ENCODE measurements at regions not wholly inside any gene's neighbourhood (a gene's known extent, or its start where the extent isn't known, plus 50 kb on each side); places are given as distances from the start of the nearest gene placed in this dataset.

GRCh38 chr5:125202871-125203438 lies 456.5 kb upstream of the ZNF608 start:
- CTCF ChIA-PET: no interaction called here
- DNase-seq: no peak
- Mint-ChIP-seq H3K27ac (no peak overlapping the region), H3K36me3 (no peaks in the 10 kb centered on the region), H3K27me3 (no peaks in the 10 kb centered on the region), H3K4me3 (no peak overlapping the region), H3K4me1 (no peaks in the 10 kb centered on the region), H3K9me3 (peaks cover 3% of the 10 kb centered on the region)

GRCh38 chr5:125203912-125204311 lies 457.5 kb upstream of the ZNF608 start:
- H3K4me1 Mint-ChIP-seq: no peaks in the 10 kb centered on the region

GRCh38 chr5:125205601-125206225 lies 459.3 kb upstream of the ZNF608 start:
- Mint-ChIP-seq H3K27ac (no peak overlapping the region), H3K36me3 (no peaks in the 10 kb centered on the region), H3K9me3 (peaks cover 3% of the 10 kb centered on the region), H3K4me3 (no peak overlapping the region), H3K4me1 (no peaks in the 10 kb centered on the region), H3K27me3 (no peaks in the 10 kb centered on the region)
- no peak for DNase-seq
- CTCF ChIA-PET: no interaction called here

More at GRCh38 chr5:125203912-125204311, 457.5 kb upstream of the ZNF608 start:
- H3K36me3 Mint-ChIP-seq: no peaks in the 10 kb centered on the region
- CTCF ChIA-PET: no interaction called here
- no peak overlapping the region for H3K27ac Mint-ChIP-seq
- no peak for DNase-seq
- no peaks in the 10 kb centered on the region for H3K27me3 Mint-ChIP-seq
- H3K4me3 Mint-ChIP-seq: no peak overlapping the region
- H3K9me3 Mint-ChIP-seq: peaks cover 3% of the 10 kb centered on the region

- no peak overlapping the region for H3K27ac Mint-ChIP-seq
- H3K27me3 Mint-ChIP-seq: no peaks in the 10 kb centered on the region
- H3K36me3 Mint-ChIP-seq: no peaks in the 10 kb centered on the region
- H3K4me1 Mint-ChIP-seq: no peaks in the 10 kb centered on the region
- CTCF ChIA-PET: no interaction called here
- no peak overlapping the region for H3K4me3 Mint-ChIP-seq
- DNase-seq: no peak
- peaks cover 3% of the 10 kb centered on the region for H3K9me3 Mint-ChIP-seq
These were observed 461.4 kb upstream of the ZNF608 start for GRCh38 chr5:125207856-125208255.

GRCh38 chr5:125209650-125210049 lies 463.2 kb upstream of the ZNF608 start:
- Mint-ChIP-seq H3K27ac (no peak overlapping the region), H3K4me3 (no peak overlapping the region), H3K4me1 (no peaks in the 10 kb centered on the region), H3K9me3 (no peaks in the 10 kb centered on the region), H3K27me3 (no peaks in the 10 kb centered on the region), H3K36me3 (no peaks in the 10 kb centered on the region)
- CTCF ChIA-PET: no interaction called here
- no peak for DNase-seq

- Mint-ChIP-seq H3K27ac (no peak overlapping the region), H3K36me3 (no peaks in the 10 kb centered on the region), H3K9me3 (no peaks in the 10 kb centered on the region), H3K4me3 (no peak overlapping the region), H3K4me1 (no peaks in the 10 kb centered on the region), H3K27me3 (no peaks in the 10 kb centered on the region)
- no peak for DNase-seq
- CTCF ChIA-PET: no interaction called here
These were observed 464.0 kb upstream of the ZNF608 start for GRCh38 chr5:125210242-125210947.

GRCh38 chr5:125214080-125214479 lies 467.6 kb upstream of the ZNF608 start:
- CTCF ChIA-PET: no interaction called here
- H3K27ac Mint-ChIP-seq: no peak overlapping the region
- H3K4me1 Mint-ChIP-seq: no peaks in the 10 kb centered on the region
- H3K9me3 Mint-ChIP-seq: no peaks in the 10 kb centered on the region
- H3K36me3 Mint-ChIP-seq: no peaks in the 10 kb centered on the region
- no peak overlapping the region for H3K4me3 Mint-ChIP-seq
- H3K27me3 Mint-ChIP-seq: no peaks in the 10 kb centered on the region
- no peak for DNase-seq

GRCh38 chr5:125215593-125215992 lies 469.2 kb upstream of the ZNF608 start:
- H3K36me3 Mint-ChIP-seq: no peaks in the 10 kb centered on the region

GRCh38 chr5:125219710-125220109 lies 473.3 kb upstream of the ZNF608 start:
- CTCF ChIA-PET: no interaction called here
- H3K27me3 Mint-ChIP-seq: no peaks in the 10 kb centered on the region
- no peak overlapping the region for H3K4me3 Mint-ChIP-seq
- no peak overlapping the region for H3K27ac Mint-ChIP-seq
- no peak for DNase-seq
- H3K9me3 Mint-ChIP-seq: no peaks in the 10 kb centered on the region
- no peaks in the 10 kb centered on the region for H3K4me1 Mint-ChIP-seq
- H3K36me3 Mint-ChIP-seq: no peaks in the 10 kb centered on the region

More at GRCh38 chr5:125215593-125215992, 469.2 kb upstream of the ZNF608 start:
- no peaks in the 10 kb centered on the region for H3K9me3 Mint-ChIP-seq
- CTCF ChIA-PET: no interaction called here
- H3K27ac Mint-ChIP-seq: no peak overlapping the region
- no peak overlapping the region for H3K4me3 Mint-ChIP-seq
- H3K4me1 Mint-ChIP-seq: no peaks in the 10 kb centered on the region
- H3K27me3 Mint-ChIP-seq: no peaks in the 10 kb centered on the region
- DNase-seq: no peak

- H3K36me3 Mint-ChIP-seq: no peaks in the 10 kb centered on the region
- CTCF ChIA-PET: no interaction called here
- no peaks in the 10 kb centered on the region for H3K9me3 Mint-ChIP-seq
- H3K27ac Mint-ChIP-seq: no peak overlapping the region
- no peak overlapping the region for H3K4me3 Mint-ChIP-seq
- no peak for DNase-seq
- H3K4me1 Mint-ChIP-seq: no peaks in the 10 kb centered on the region
- no peaks in the 10 kb centered on the region for H3K27me3 Mint-ChIP-seq
These were observed 473.8 kb upstream of the ZNF608 start for GRCh38 chr5:125220284-125220683.

GRCh38 chr5:125222597-125223240 lies 476.3 kb upstream of the ZNF608 start:
- Mint-ChIP-seq H3K27ac (no peak overlapping the region), H3K4me3 (no peak overlapping the region), H3K27me3 (no peaks in the 10 kb centered on the region), H3K9me3 (no peaks in the 10 kb centered on the region), H3K36me3 (no peaks in the 10 kb centered on the region), H3K4me1 (no peaks in the 10 kb centered on the region)
- CTCF ChIA-PET: no interaction called here
- DNase-seq: no peak

GRCh38 chr5:125225424-125225823 lies 479.0 kb upstream of the ZNF608 start:
- no peak overlapping the region for H3K27ac Mint-ChIP-seq
- no peaks in the 10 kb centered on the region for H3K27me3 Mint-ChIP-seq
- peaks cover under 1% of the 10 kb centered on the region for H3K9me3 Mint-ChIP-seq
- no peaks in the 10 kb centered on the region for H3K36me3 Mint-ChIP-seq
- H3K4me3 Mint-ChIP-seq: no peak overlapping the region
- H3K4me1 Mint-ChIP-seq: no peaks in the 10 kb centered on the region
- CTCF ChIA-PET: no interaction called here
- DNase-seq: no peak

- H3K27me3 Mint-ChIP-seq: no peaks in the 10 kb centered on the region
- no peaks in the 10 kb centered on the region for H3K36me3 Mint-ChIP-seq
- H3K9me3 Mint-ChIP-seq: peaks cover 3% of the 10 kb centered on the region
- no peak overlapping the region for H3K4me3 Mint-ChIP-seq
- no peak overlapping the region for H3K27ac Mint-ChIP-seq
- no peak for DNase-seq
- CTCF ChIA-PET: no interaction called here
- H3K4me1 Mint-ChIP-seq: no peaks in the 10 kb centered on the region
These were observed 480.4 kb upstream of the ZNF608 start for GRCh38 chr5:125226825-125227224.

GRCh38 chr5:125227333-125228095 lies 481.1 kb upstream of the ZNF608 start:
- H3K9me3 Mint-ChIP-seq: peaks cover 3% of the 10 kb centered on the region
- H3K4me1 Mint-ChIP-seq: no peaks in the 10 kb centered on the region
- H3K36me3 Mint-ChIP-seq: no peaks in the 10 kb centered on the region
- H3K4me3 Mint-ChIP-seq: no peak overlapping the region
- H3K27me3 Mint-ChIP-seq: no peaks in the 10 kb centered on the region
- H3K27ac Mint-ChIP-seq: no peak overlapping the region
- no peak for DNase-seq
- CTCF ChIA-PET: no interaction called here
